H1 (cell line): ENCODE measurements at regions not wholly inside any gene's neighbourhood (a gene's known extent, or its start where the extent isn't known, plus 50 kb on each side); places are given as distances from the start of the nearest gene placed in this dataset.

Experiments used
- CTCF ChIA-PET: fragments of 300-600 bp; sonication (Branson Sonifier 250); formaldehyde crosslinking; loops from one replicate; lab custom pipeline; 2021; ENCODE audit not compliant: partially characterized antibody; lab: Charles Lee
- POLR2A ChIA-PET: fragments of 300-600 bp; sonication (Branson Sonifier 250); formaldehyde crosslinking; loops from one replicate; lab custom pipeline; 2021; ENCODE audit warnings: inconsistent platforms; ENCODE audit not compliant: partially characterized antibody; lab: Charles Lee
- DNase-seq, 2 experiments: peaks; one replicate each; pipeline versions ENCODE4 v3.0.0 to v3.0.0-alpha.2; 2010 to 2022; ENCODE audit warnings: low spot score in 2 of 2, low read depth in 1 of 2, mixed read lengths in 1 of 2
- FAIRE-seq: peaks from 2 replicates; lab custom pipeline; 2011; peaks lifted over from hg19 to GRCh38; lab: Jason Lieb, UNC
- H2AFZ ChIP-seq: 2 replicates; pipeline ENCODE4 v1.8.1; 2012; ENCODE audit warnings: low read length, inconsistent platforms
- H2AK5ac ChIP-seq: 2 replicates; pipeline ENCODE4 v1.6.1; 2013; ENCODE audit warnings: low read depth, low read length
- H2BK120ac ChIP-seq: replicated peaks from 2 replicates; pipeline ENCODE3; 2013; ENCODE audit warnings: low read depth, low read length, inconsistent platforms
- H2BK12ac ChIP-seq: 2 replicates; pipeline ENCODE4 v1.6.1; 2013; ENCODE audit warnings: low read depth, low read length
- H2BK15ac ChIP-seq: 2 replicates; pipeline ENCODE4 v1.6.1; 2013; ENCODE audit warnings: low read length
- H2BK20ac ChIP-seq: 2 replicates; pipeline ENCODE4 v1.6.1; 2013; ENCODE audit warnings: low read length
- H2BK5ac ChIP-seq: 2 replicates; pipeline ENCODE4 v1.6.1; 2013; ENCODE audit warnings: low read depth, low read length
- H3K14ac ChIP-seq: 2 replicates; pipeline ENCODE4 v1.6.1; 2013; ENCODE audit warnings: inconsistent platforms; ENCODE audit not compliant: insufficient read length
- H3K18ac ChIP-seq: 2 replicates; pipeline ENCODE4 v1.6.1; 2013; ENCODE audit warnings: low read length; ENCODE audit errors: extremely low read depth
- H3K23ac ChIP-seq: 2 replicates; pipeline ENCODE4 v1.6.1; 2013; ENCODE audit warnings: inconsistent platforms; ENCODE audit not compliant: insufficient read length
- H3K23me2 ChIP-seq: 2 replicates; pipeline ENCODE4 v1.6.1; 2013; ENCODE audit warnings: low read depth, low read length
- H3K27ac ChIP-seq: 2 replicates; pipeline ENCODE4 v1.6.1; 2011; ENCODE audit warnings: low read depth, low read length, inconsistent platforms
- H3K27me3 ChIP-seq, 4 experiments: replicated peaks in 1 of 4; 1 replicate in 1 of 4; 2 replicates in 3 of 4; pipeline versions ENCODE4 v1.6.1 to v1.8.1; 2011 to 2013; ENCODE audit warnings: low read length in 3 of 4, mild to moderate bottlenecking in 3 of 4, inconsistent platforms in 2 of 4, mixed read lengths in 2 of 4, moderate library complexity in 1 of 4; ENCODE audit not compliant: control insufficient read depth in 3 of 4, insufficient read depth in 3 of 4; ENCODE audit errors: extremely low read depth in 1 of 4
- H3K36me3 ChIP-seq, 4 experiments: 2 replicates each; pipeline versions ENCODE4 v1.6.1 to v1.8.1; 2011 to 2013; ENCODE audit warnings: mild to moderate bottlenecking in 4 of 4, low read length in 3 of 4, moderate library complexity in 2 of 4, control low read depth in 1 of 4, inconsistent platforms in 1 of 4; ENCODE audit not compliant: insufficient read depth in 4 of 4, control insufficient read depth in 2 of 4
- H3K4ac ChIP-seq: replicated peaks from 2 replicates; pipeline ENCODE3; 2013; ENCODE audit warnings: low read length, low read depth, mixed read lengths, inconsistent platforms; ENCODE audit not compliant: insufficient read length
- H3K4me1 ChIP-seq, 4 experiments: replicated peaks in 1 of 4; 1 replicate in 1 of 4; 2 replicates in 3 of 4; pipeline versions ENCODE4 v1.6.1 to v1.8.1; 2011 to 2013; ENCODE audit warnings: low read length in 3 of 4, inconsistent platforms in 2 of 4, mixed read lengths in 1 of 4; ENCODE audit not compliant: insufficient read depth in 4 of 4, control insufficient read depth in 3 of 4
- H3K4me2 ChIP-seq, 2 experiments: 2 replicates each; pipeline versions ENCODE4 v1.6.1 to v1.8.1; 2011 to 2013; ENCODE audit warnings: low read depth in 2 of 2, low read length in 2 of 2, control low read depth in 1 of 2, inconsistent platforms in 1 of 2, mild to moderate bottlenecking in 1 of 2; ENCODE audit not compliant: insufficient read depth in 1 of 2
- H3K4me3 ChIP-seq, 4 experiments: fragments of 200-600, 300-600 bp in 1 of 4; sonication (generic), shearing (Covaris generic), sonication (Bioruptor Twin) in 1 of 4; 2 replicates each; pipeline versions ENCODE4 v1.5.1 to v1.8.1; 2011 to 2016; ENCODE audit warnings: low read length in 4 of 4, low read depth in 3 of 4, control low read depth in 2 of 4, inconsistent platforms in 2 of 4, mild to moderate bottlenecking in 2 of 4, mixed read lengths in 1 of 4, moderate library complexity in 1 of 4; ENCODE audit not compliant: insufficient read depth in 2 of 4; ENCODE audit errors: extremely low read depth in 1 of 4
- H3K56ac ChIP-seq: replicated peaks from 2 replicates; pipeline ENCODE3; 2013; ENCODE audit warnings: low read depth, mild to moderate bottlenecking, mixed read lengths, low read length, inconsistent platforms; ENCODE audit not compliant: insufficient read length
- H3K79me1 ChIP-seq: 2 replicates; pipeline ENCODE4 v1.6.1; 2013; ENCODE audit warnings: low read depth, low read length, control low read depth
- H3K79me2 ChIP-seq, 2 experiments: 2 replicates each; pipeline versions ENCODE4 v1.6.1 to v1.8.1; 2012 to 2013; ENCODE audit warnings: low read length in 2 of 2, mild to moderate bottlenecking in 2 of 2, inconsistent platforms in 1 of 2; ENCODE audit not compliant: insufficient read depth in 2 of 2, control insufficient read depth in 1 of 2
- H3K9ac ChIP-seq, 4 experiments: replicated peaks in 1 of 4; 1 replicate in 1 of 4; 2 replicates in 3 of 4; pipeline versions ENCODE4 v1.6.1 to v1.8.1; 2011 to 2013; ENCODE audit warnings: low read depth in 3 of 4, low read length in 3 of 4, control low read depth in 2 of 4, mild to moderate bottlenecking in 2 of 4, moderate library complexity in 2 of 4, inconsistent platforms in 1 of 4; ENCODE audit errors: extremely low read depth in 1 of 4
- H3K9me3 ChIP-seq, 2 experiments: 2 replicates each; pipeline versions ENCODE4 v1.6.1 to v1.8.1; 2012 to 2013; ENCODE audit warnings: mild to moderate bottlenecking in 2 of 2, moderate library complexity in 2 of 2, control low read depth in 1 of 2, inconsistent platforms in 1 of 2, low read depth in 1 of 2, low read length in 1 of 2, mixed read lengths in 1 of 2; ENCODE audit not compliant: insufficient read depth in 2 of 2
- H4K20me1 ChIP-seq, 2 experiments: replicated peaks in 1 of 2; 2 replicates each; pipeline versions ENCODE3 to v1.8.1; 2011 to 2013; ENCODE audit warnings: inconsistent platforms in 2 of 2, low read length in 2 of 2, mild to moderate bottlenecking in 1 of 2; ENCODE audit not compliant: insufficient read depth in 2 of 2, control insufficient read depth in 1 of 2
- H4K5ac ChIP-seq: 2 replicates; pipeline ENCODE4 v1.6.1; 2013; ENCODE audit warnings: low read length, low read depth, mixed read lengths, inconsistent platforms; ENCODE audit not compliant: insufficient read length
- H4K8ac ChIP-seq: 2 replicates; pipeline ENCODE4 v1.8.0; 2013; ENCODE audit warnings: mild to moderate bottlenecking, moderate library complexity, low read length, inconsistent platforms; ENCODE audit not compliant: insufficient read depth; ENCODE audit errors: extremely low read depth
- H4K91ac ChIP-seq: replicated peaks from 2 replicates; pipeline ENCODE3; 2013; ENCODE audit warnings: low read length, mixed read lengths, inconsistent platforms; ENCODE audit not compliant: insufficient read length
- ASH2L ChIP-seq: fragments of 200-600, 300-600 bp; sonication (generic); IDR thresholded peaks from one replicate; pipeline ENCODE4 v1.7.1; 2017; ENCODE audit warnings: low read length
- CEBPB ChIP-seq: IDR thresholded peaks from 2 replicates; pipeline ENCODE4 v1.6.1; 2012; ENCODE audit warnings: low read depth, low read length
- EZH2 ChIP-seq: fragments of 200-600 bp; sonication (generic); IDR thresholded peaks from 2 replicates; pipeline ENCODE4 v1.7.1; 2012; ENCODE audit warnings: low read depth, mild to moderate bottlenecking, moderate library complexity, low read length, inconsistent platforms; ENCODE audit not compliant: severe bottlenecking
- POU5F1 ChIP-seq: IDR thresholded peaks from 2 replicates; pipeline ENCODE4 v1.6.1; 2011; ENCODE audit warnings: low read depth, mild to moderate bottlenecking, low read length, moderate library complexity
- YY1 ChIP-seq: IDR thresholded peaks from 2 replicates; pipeline ENCODE4 v1.6.1; 2011; ENCODE audit warnings: low read depth, mild to moderate bottlenecking, low read length
- WGBS, 2 experiments: shearing (Covaris generic) in 1 of 2; methylation state at CpG; one replicate each; pipeline versions ENCODE4 v1.1.6 to v1.1.7; 2013 to 2015; ENCODE audit warnings: low lambda C conversion rate in 2 of 2, mixed read lengths in 2 of 2, inconsistent platforms in 1 of 2, low coverage in 1 of 2, missing lambda C conversion rate in 1 of 2; ENCODE audit not compliant: insufficient replicate concordance in 2 of 2, insufficient coverage in 1 of 2, insufficient read length in 1 of 2; ENCODE audit errors: extremely low coverage in 1 of 2, missing lambda C conversion rate in 1 of 2; 5-methylcytosine and 5-hydroxymethylcytosine counted together

GRCh38 chr6:11378639-11379038 is 146.2 kb upstream of the NEDD9 start:
- no peak for DNase-seq
- no peaks in the 10 kb centered on the region; the same call in 1 of the 2 replicates for H3K23me2 ChIP-seq
- no peak overlapping the region for H3K4ac ChIP-seq
- H2AK5ac ChIP-seq: no peak overlapping the region
- H3K4me3 ChIP-seq: no peak overlapping the region
- no peak overlapping the region for H3K9ac ChIP-seq
- no peaks in the 10 kb centered on the region for H3K79me2 ChIP-seq
- H3K27me3 ChIP-seq: no peaks in the 10 kb centered on the region
- no peak overlapping the region for H3K23ac ChIP-seq
- no peaks in the 10 kb centered on the region for H4K20me1 ChIP-seq
- no peak overlapping the region for H4K8ac ChIP-seq
- H2BK120ac ChIP-seq: no peak overlapping the region
- no peak overlapping the region for H4K91ac ChIP-seq
- no peak overlapping the region for H2BK12ac ChIP-seq
- H3K9me3 ChIP-seq: peaks cover 0 to 6% of the 10 kb centered on the region in 2 experiments; a peak in 1 of 4 replicates
- 83% methylated on average over 4 of the region's 4 CpGs; no CpG with 5 or more reads in 1 of the 2 experiments for WGBS, 2 experiments
- H3K36me3 ChIP-seq: no peaks in the 10 kb centered on the region
- no peak overlapping the region for H4K5ac ChIP-seq
- no peak overlapping the region for H3K14ac ChIP-seq
- no peak overlapping the region for H3K18ac ChIP-seq
- H3K4me2 ChIP-seq: no peak overlapping the region
- no peaks in the 10 kb centered on the region for H3K79me1 ChIP-seq
- H3K27ac ChIP-seq: no peak overlapping the region
- POLR2A ChIA-PET: no interaction called here
- no peak overlapping the region for H2BK15ac ChIP-seq
- TF ChIP-seq CEBPB (no peak), ASH2L (no peak), POU5F1 (no peak), YY1 (no peak), EZH2 (no peak)
- FAIRE-seq: no peak
- no peak overlapping the region for H3K56ac ChIP-seq
- H2BK5ac ChIP-seq: no peak overlapping the region
- CTCF ChIA-PET: interaction anchor here (1.1 kb wide), 1 partner anchor 29 kb away, joined by 3 read pairs; no protein-coding TSS in a partner anchor
- H2BK20ac ChIP-seq: no peak overlapping the region
- no peak overlapping the region for H2AFZ ChIP-seq
- H3K4me1 ChIP-seq: no peaks in the 10 kb centered on the region
